GM18498 (cell line): ENCODE measurements at regions not wholly inside any gene's neighbourhood (a gene's known extent, or its start where the extent isn't known, plus 50 kb on each side); places are given as distances from the start of the nearest gene placed in this dataset.
"Not testable (repeated sequence)": the region's sequence is repeated elsewhere in the genome, so short reads cannot be mapped to it uniquely, and the experiment has no call there.

Source experiments
- ATAC-seq: cut with Tn5 transposase; IDR thresholded peaks from one replicate; pipeline ENCODE4 v1.9.1; 2021; ENCODE audit warnings: mild to moderate bottlenecking, moderate library complexity; ENCODE audit not compliant: unreplicated experiment

GRCh38 chr1:38153778-38154470, 107.3 kb upstream of the POU3F1 start:
- ATAC-seq, result no peak

- ATAC-seq, result no peak
These were observed 106.6 kb upstream of the POU3F1 start for GRCh38 chr1:38153066-38153777.

GRCh38 chr1:38152351-38153065, 105.9 kb upstream of the POU3F1 start:
- peak; percentile 44 for ATAC-seq

- no peak for ATAC-seq
These were observed 104.8 kb upstream of the POU3F1 start for GRCh38 chr1:38151399-38151798.

GRCh38 chr1:38146079-38146478, 99.5 kb upstream of the POU3F1 start:
- not testable (repeated sequence) for ATAC-seq

GRCh38 chr1:38142606-38143005, 96.0 kb upstream of the POU3F1 start:
- ATAC-seq, result no peak

GRCh38 chr1:38141483-38141882, 94.9 kb upstream of the POU3F1 start:
- ATAC-seq, result no peak

GRCh38 chr1:38139738-38140487, 93.3 kb upstream of the POU3F1 start:
- ATAC-seq, result no peak

GRCh38 chr1:38138498-38139233, 92.1 kb upstream of the POU3F1 start:
- ATAC-seq, result no peak

- no peak for ATAC-seq
These were observed 90.6 kb upstream of the POU3F1 start for GRCh38 chr1:38137164-38137563.

- no peak for ATAC-seq
These were observed 89.2 kb upstream of the POU3F1 start for GRCh38 chr1:38135625-38136414.

GRCh38 chr1:38134294-38134755, 87.7 kb upstream of the POU3F1 start:
- ATAC-seq, result no peak

GRCh38 chr1:38133756-38134155, 87.2 kb upstream of the POU3F1 start:
- no peak for ATAC-seq

- ATAC-seq, result no peak
These were observed 86.7 kb upstream of the POU3F1 start for GRCh38 chr1:38133304-38133703.

- no peak for ATAC-seq
These were observed 86.1 kb upstream of the POU3F1 start for GRCh38 chr1:38132681-38133080.

GRCh38 chr1:38131024-38131585, 84.5 kb upstream of the POU3F1 start:
- ATAC-seq, result no peak

- no peak for ATAC-seq
These were observed 83.4 kb upstream of the POU3F1 start for GRCh38 chr1:38129971-38130370.

- ATAC-seq, result no peak
These were observed 82.9 kb upstream of the POU3F1 start for GRCh38 chr1:38129473-38129872.

- ATAC-seq, result no peak
These were observed 82.4 kb upstream of the POU3F1 start for GRCh38 chr1:38128926-38129453.
